Sigmoid colon (tissue), 6 donors: ENCODE measurements at regions not wholly inside any gene's neighbourhood (a gene's known extent, or its start where the extent isn't known, plus 50 kb on each side); places are given as distances from the start of the nearest gene placed in this dataset.

Experiments used
- DNase-seq: peaks from one replicate; pipeline ENCODE4 v3.0.0-alpha.2; 2019
- H3K27ac ChIP-seq, 4 donors: fragments of 200-600 bp; sonication (generic); one replicate each; pipeline ENCODE4 v1.5.1; 2016 to 2019; ENCODE audit warnings: mild to moderate bottlenecking in 1 of 4
- H3K27me3 ChIP-seq, 3 donors: fragments of 200-600 bp; sonication (generic); one replicate each; pipeline ENCODE4 v1.5.1; 2019; ENCODE audit warnings: mild to moderate bottlenecking in 1 of 3
- H3K36me3 ChIP-seq, 4 donors: fragments of 200-600 bp; sonication (generic); one replicate each; pipeline ENCODE4 v1.5.1; 2016 to 2019
- H3K4me1 ChIP-seq, 4 donors: fragments of 200-600 bp; sonication (generic); one replicate each; pipeline ENCODE4 v1.5.1; 2017 to 2019
- H3K4me3 ChIP-seq, 4 donors: fragments of 200-600 bp; sonication (generic); one replicate each; pipeline ENCODE4 v1.5.1; 2017 to 2019; ENCODE audit warnings: mild to moderate bottlenecking in 2 of 4, moderate library complexity in 1 of 4
- H3K9me3 ChIP-seq, 4 donors: fragments of 200-600 bp in 3 of 4; sonication (generic) in 3 of 4; one replicate each; pipeline versions ENCODE4 v1.5.1 to v1.6.1; 2013 to 2019
- CTCF ChIP-seq, 4 experiments: fragments of 450-650 bp in 3 of 4; fragments of 200-600 bp in 1 of 4; IDR thresholded peaks; one replicate each; pipeline ENCODE4 v1.5.1; 2016 to 2019; ENCODE audit warnings: antibody characterized with exemption in 4 of 4, mild to moderate bottlenecking in 3 of 4, moderate library complexity in 2 of 4
- EP300 ChIP-seq, 4 donors: sonication (generic); formaldehyde crosslinking; IDR thresholded peaks; one replicate each; pipeline ENCODE4 v1.6.1; 2017; ENCODE audit warnings: antibody characterized with exemption in 4 of 4
- POLR2A ChIP-seq, 2 donors: fragments of 450-650 bp; IDR thresholded peaks; one replicate each; pipeline ENCODE4 v1.6.1; 2016; ENCODE audit warnings: antibody characterized with exemption in 2 of 2, mild to moderate bottlenecking in 2 of 2, moderate library complexity in 2 of 2
- POLR2AphosphoS5 ChIP-seq, 4 donors: sonication (generic); formaldehyde crosslinking; IDR thresholded peaks; one replicate each; pipeline ENCODE4 v1.6.1; 2017; ENCODE audit warnings: antibody characterized with exemption in 4 of 4
- WGBS, 2 donors: extraction: QIAGEN DNeasy Blood & Tissue Kit; methylation state at CpG; one replicate each; pipeline ENCODE4 v1.1.7; 2013; 5-methylcytosine and 5-hydroxymethylcytosine counted together
- intact Hi-C: fragments of 100-400 bp; cut with DNase I; formaldehyde crosslinking; loops from one replicate; pipeline ENCODE4 v1.15.1; 2023
- donor health status: healthy with polysubstance abuse.
- donor health status: healthy.

GRCh38 chr7:137081321-137082093 is 213.1 kb downstream of the CHRM2 start:
- Histone ChIP-seq H3K4me3 (no peak overlapping the region), H3K9me3 (peaks cover 0 to 3% (median 0%) of the 10 kb centered on the region in 4 donors), H3K36me3 (no peaks in the 10 kb centered on the region), H3K27ac (peak overlapping the region in 3 of 4 donors; percentile 40 to 71 (median 70)), H3K27me3 (no peaks in the 10 kb centered on the region), H3K4me1 (peaks cover 0 to 54% (median 47%) of the 10 kb centered on the region in 4 donors)
- 59 to 66% methylated on average over 2 of the region's 2 CpGs for WGBS, 2 donors
- peak; percentile 76 to 92 (median 86) for TF ChIP-seq POLR2AphosphoS5 (IDR thresholded peaks at IDR 0.05)
- TF ChIP-seq CTCF (IDR thresholded peaks at IDR 0.05) = no peak
- TF ChIP-seq EP300 (IDR thresholded peaks at IDR 0.05) = peak in 2 of 4 donors; percentile 0 to 54
- no peak for TF ChIP-seq POLR2A (IDR thresholded peaks at IDR 0.05)
- peak; percentile 91 for DNase-seq
- intact Hi-C loops = loop anchor here (5.0 kb wide), 2 partner anchors 66 to 209 kb away; no protein-coding TSS in a partner anchor

- DNase-seq = no peak
- Histone ChIP-seq H3K4me1 (peaks cover 0 to 55% (median 47%) of the 10 kb centered on the region in 4 donors), H3K27ac (peak overlapping the region in 3 of 4 donors; percentile 40 to 71 (median 70)), H3K4me3 (no peak overlapping the region), H3K9me3 (peaks cover 0 to 3% (median 0%) of the 10 kb centered on the region in 4 donors), H3K27me3 (no peaks in the 10 kb centered on the region), H3K36me3 (no peaks in the 10 kb centered on the region)
- TF ChIP-seq POLR2A (IDR thresholded peaks at IDR 0.05) (no peak), POLR2AphosphoS5 (IDR thresholded peaks at IDR 0.05) (peak in 1 of 4 donors; percentile 32), EP300 (IDR thresholded peaks at IDR 0.05) (no peak)
- intact Hi-C loops = loop anchor here (5.0 kb wide), 2 partner anchors 67 to 208 kb away; no protein-coding TSS in a partner anchor
- 42 to 51% methylated on average over 5 of the region's 5 CpGs for WGBS, 2 donors
These were observed 212.2 kb downstream of the CHRM2 start for GRCh38 chr7:137080516-137081203.

GRCh38 chr7:137078781-137079180 is 210.3 kb downstream of the CHRM2 start:
- whole genome bisulfite sequencing, 2 donors = 72 to 75% methylated on average over 2 of the region's 2 CpGs
- intact Hi-C loops = no loop called here
- TF ChIP-seq POLR2AphosphoS5 (IDR thresholded peaks at IDR 0.05) = no peak
- TF ChIP-seq EP300 (IDR thresholded peaks at IDR 0.05) = no peak
- no peak for TF ChIP-seq CTCF (IDR thresholded peaks at IDR 0.05)
- no peak for TF ChIP-seq POLR2A (IDR thresholded peaks at IDR 0.05)
- no peak overlapping the region for H3K27ac ChIP-seq
- H3K36me3 ChIP-seq = no peaks in the 10 kb centered on the region
- H3K9me3 ChIP-seq = peaks cover 0 to 3% (median 0%) of the 10 kb centered on the region in 4 donors
- DNase-seq = no peak
- peaks cover 0 to 47% (median 34%) of the 10 kb centered on the region in 4 donors for H3K4me1 ChIP-seq
- no peaks in the 10 kb centered on the region for H3K27me3 ChIP-seq
- no peak overlapping the region for H3K4me3 ChIP-seq

GRCh38 chr7:137074391-137075030 is 206.1 kb downstream of the CHRM2 start:
- H3K4me3 ChIP-seq = no peak overlapping the region
- H3K36me3 ChIP-seq = no peaks in the 10 kb centered on the region
- TF ChIP-seq EP300 (IDR thresholded peaks at IDR 0.05) = no peak
- 37 to 59% methylated on average over 2 of the region's 2 CpGs for WGBS, 2 donors
- no peaks in the 10 kb centered on the region for H3K9me3 ChIP-seq
- H3K27me3 ChIP-seq = no peaks in the 10 kb centered on the region
- peaks cover 0 to 37% (median 17%) of the 10 kb centered on the region in 4 donors for H3K4me1 ChIP-seq
- peak overlapping the region in 1 of 4 donors; percentile 37 for H3K27ac ChIP-seq
- DNase-seq = no peak
- intact Hi-C loops = no loop called here

GRCh38 chr7:137073571-137074325 is 205.3 kb downstream of the CHRM2 start:
- no peaks in the 10 kb centered on the region for H3K27me3 ChIP-seq
- no peaks in the 10 kb centered on the region for H3K9me3 ChIP-seq
- no peak for TF ChIP-seq CTCF (IDR thresholded peaks at IDR 0.05)
- no peak for TF ChIP-seq EP300 (IDR thresholded peaks at IDR 0.05)
- TF ChIP-seq POLR2AphosphoS5 (IDR thresholded peaks at IDR 0.05) = no peak
- no peak for TF ChIP-seq POLR2A (IDR thresholded peaks at IDR 0.05)
- H3K27ac ChIP-seq = no peak overlapping the region
- H3K4me3 ChIP-seq = no peak overlapping the region
- no peak for DNase-seq
- no peaks in the 10 kb centered on the region for H3K36me3 ChIP-seq
- intact Hi-C loops = no loop called here
- peaks cover 0 to 39% (median 22%) of the 10 kb centered on the region in 4 donors for H3K4me1 ChIP-seq
- 91 to 93% methylated on average over 3 of the region's 3 CpGs for WGBS, 2 donors
